Ramos (cell line): ENCODE measurements at regions not wholly inside any gene's neighbourhood (a gene's known extent, or its start where the extent isn't known, plus 50 kb on each side); places are given as distances from the start of the nearest gene placed in this dataset.
"Not testable (repeated sequence)": the region's sequence is repeated elsewhere in the genome, so short reads cannot be mapped to it uniquely, and the experiment has no call there.

Experiments used
- in situ Hi-C: fragments of 300-500 bp; cut with MboI; formaldehyde crosslinking; loops from one replicate; pipeline ENCODE4 v1.14.3; 2022; ENCODE audit warnings: low sequenced_read_pairs; ENCODE audit not compliant: unreplicated experiment

DNA sequence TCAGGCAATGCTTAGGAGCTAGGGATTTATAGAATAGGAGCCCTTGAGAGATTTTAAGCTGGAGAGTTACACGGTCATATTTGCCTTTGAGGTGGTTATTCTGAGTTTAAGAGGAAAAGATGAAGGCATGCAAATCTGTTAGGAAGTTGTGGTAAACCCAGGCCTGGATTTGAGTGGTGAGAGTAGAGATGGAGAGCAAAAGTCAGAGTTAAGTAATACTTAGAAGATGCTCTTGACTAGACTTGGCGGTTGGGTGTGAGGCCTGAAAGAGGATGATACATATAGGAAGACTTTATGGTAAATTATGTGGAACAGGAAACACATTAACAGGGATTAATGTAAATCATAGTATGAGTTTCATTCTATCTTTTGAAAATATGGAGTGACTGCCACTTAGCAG, 136.0 kb upstream of the ARX start:
- in situ Hi-C loops: no loop called here

DNA sequence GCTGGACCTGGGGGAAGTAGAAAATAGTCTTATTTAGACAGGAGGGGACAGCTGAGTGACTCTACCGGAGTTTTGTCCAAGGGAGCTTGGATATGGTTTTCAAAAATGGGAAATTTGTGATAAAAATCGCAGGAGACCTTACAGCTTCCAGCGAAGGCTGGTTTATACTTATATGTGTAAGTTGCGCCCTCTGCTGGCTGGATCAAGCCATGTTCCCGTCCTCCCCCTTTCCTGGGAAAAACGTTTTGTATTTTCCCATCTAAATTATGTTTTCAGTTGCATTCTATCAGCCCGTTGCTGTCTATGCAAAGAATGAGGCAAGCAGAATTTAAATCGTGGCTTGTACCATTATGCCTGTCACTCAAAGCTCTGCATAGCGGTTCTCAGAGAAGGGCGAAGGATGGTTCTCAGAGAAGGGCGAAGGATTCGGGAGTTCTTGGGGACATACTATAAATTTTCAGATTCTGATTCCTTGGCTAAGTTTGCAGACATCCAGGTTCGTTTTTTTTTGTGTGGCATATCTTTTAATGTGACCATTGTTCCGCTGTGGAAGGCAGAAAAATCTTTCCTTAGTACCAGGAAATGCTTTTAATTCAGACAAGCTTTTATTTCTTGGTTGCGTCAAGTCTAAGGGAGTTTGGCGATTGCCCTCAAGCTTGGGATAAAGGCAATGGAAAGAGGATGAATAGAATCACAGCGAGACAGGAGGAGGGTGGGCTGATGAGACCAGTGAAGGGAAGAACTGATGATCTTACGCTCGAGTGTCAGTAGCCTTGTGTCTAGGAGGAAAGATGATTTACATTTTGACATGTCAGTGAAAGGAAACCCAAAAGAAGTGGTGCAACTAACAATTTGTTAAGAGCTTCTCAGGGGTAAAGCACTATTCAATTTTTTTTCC, 128.5 kb upstream of the ARX start:
- in situ Hi-C loops: loop anchor here (25.0 kb wide), 1 partner anchor 757 kb away; no protein-coding TSS in a partner anchor

- in situ Hi-C loops: loop anchor here (25.0 kb wide), 1 partner anchor 756 kb away; no protein-coding TSS in a partner anchor
Observed at GRCh38 chrX:25143596-25143995, 127.8 kb upstream of the ARX start.

DNA sequence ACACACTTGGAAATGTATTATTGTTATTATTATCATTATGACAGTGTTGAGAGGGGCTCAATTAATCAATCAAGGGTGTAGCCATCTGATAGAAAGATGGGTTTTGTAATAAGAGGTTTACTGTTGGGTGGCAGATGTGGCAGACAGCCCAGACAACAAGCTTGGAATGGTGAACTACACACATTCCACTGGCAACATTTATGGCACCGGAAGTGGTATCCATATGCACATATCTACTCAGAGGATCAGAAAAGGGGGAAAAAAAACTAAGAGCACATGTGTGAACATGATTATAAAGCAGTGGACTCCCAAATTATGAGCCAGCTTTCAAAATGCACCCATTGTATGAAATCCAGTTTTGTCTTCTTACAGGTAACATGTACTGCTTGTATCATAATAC, 125.9 kb upstream of the ARX start:
- in situ Hi-C loops: loop anchor here (25.0 kb wide), 1 partner anchor 754 kb away; no protein-coding TSS in a partner anchor

GRCh38 chrX:25131055-25131454, 115.3 kb upstream of the ARX start:
- in situ Hi-C loops: loop anchor here (25.0 kb wide), 1 partner anchor 744 kb away; no protein-coding TSS in a partner anchor

- in situ Hi-C loops: loop anchor here (25.0 kb wide), 1 partner anchor 743 kb away; no protein-coding TSS in a partner anchor
Observed at GRCh38 chrX:25130619-25131018, 114.9 kb upstream of the ARX start.

DNA sequence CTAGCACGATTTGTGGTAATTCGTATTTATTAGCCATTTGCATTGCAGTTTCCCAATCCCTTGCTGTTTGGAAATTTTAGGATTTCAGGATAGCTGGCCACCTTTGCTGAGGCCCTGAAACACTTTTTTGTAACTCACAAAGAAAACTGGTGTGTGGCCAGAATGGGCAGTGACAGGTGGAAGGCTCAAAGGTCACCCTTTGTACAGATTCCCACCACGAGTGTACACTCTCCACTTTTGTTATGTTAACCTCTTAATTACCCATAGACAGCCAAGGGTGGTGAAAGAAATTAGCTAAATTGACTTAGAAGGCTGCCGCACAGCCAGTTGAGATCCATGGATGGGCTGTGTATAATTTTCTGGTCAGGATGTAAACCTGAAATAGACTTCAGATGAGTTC, 109.7 kb upstream of the ARX start:
- in situ Hi-C loops: loop anchor here (25.0 kb wide), 1 partner anchor 738 kb away; no protein-coding TSS in a partner anchor

GRCh38 chrX:25124391-25124790, 108.6 kb upstream of the ARX start:
- in situ Hi-C loops: no loop called here

GRCh38 chrX:25112156-25112555, 96.4 kb upstream of the ARX start:
- in situ Hi-C loops: no loop called here

DNA sequence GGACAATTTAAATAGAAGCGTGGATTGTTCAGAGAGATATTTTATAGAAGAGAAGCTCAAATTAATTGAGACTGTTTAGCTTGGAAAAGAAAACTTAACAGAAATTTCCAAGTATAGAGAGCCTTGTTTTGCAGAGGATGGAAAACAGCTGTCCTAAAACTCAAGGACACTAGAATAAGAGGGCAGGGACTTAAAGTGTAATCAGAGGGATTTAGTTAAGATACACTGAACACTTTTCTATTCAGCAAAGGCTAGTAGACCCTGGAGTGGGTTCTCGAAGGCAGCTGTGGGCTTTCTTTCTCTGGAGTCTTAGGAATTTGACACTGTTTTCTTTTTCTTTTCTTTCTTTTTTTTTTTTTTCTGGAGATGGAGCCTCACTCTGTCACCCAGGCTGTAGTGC, 92.7 kb upstream of the ARX start:
- in situ Hi-C loops: no loop called here

- in situ Hi-C loops: no loop called here
Observed at GRCh38 chrX:25105221-25105620, 89.5 kb upstream of the ARX start.

DNA sequence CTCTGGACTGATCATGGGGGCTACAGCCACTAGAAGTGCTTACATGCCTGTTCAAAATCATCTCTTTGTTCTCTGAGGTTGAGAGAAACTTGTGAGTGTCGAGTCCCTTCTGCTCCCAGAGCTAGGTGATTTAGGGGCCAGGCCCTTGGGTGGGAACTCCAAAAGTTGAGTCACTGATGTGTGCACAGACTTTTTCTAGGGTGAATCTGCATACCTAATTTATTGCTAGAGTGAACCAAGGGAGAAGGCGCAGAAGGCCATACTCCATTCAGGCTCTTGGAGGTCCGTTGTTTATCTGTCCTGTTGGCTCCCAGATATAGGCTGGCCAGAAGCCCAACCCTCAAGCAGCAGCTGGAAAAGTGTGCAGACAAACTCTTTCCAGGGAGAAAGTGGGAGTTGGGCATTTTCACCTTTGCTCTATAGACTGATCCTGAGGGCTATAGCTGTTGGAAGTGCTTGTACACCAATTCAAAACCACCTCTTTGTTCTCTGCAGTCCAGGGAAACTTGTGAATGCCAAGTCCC, 80.8 kb upstream of the ARX start:
- in situ Hi-C loops: no loop called here

- in situ Hi-C loops: not testable (repeated sequence)
Observed at GRCh38 chrX:25091152-25091551, 75.4 kb upstream of the ARX start.

- in situ Hi-C loops: no loop called here
Observed at GRCh38 chrX:25084446-25084845, 68.7 kb upstream of the ARX start.

- in situ Hi-C loops: no loop called here
Observed at GRCh38 chrX:25083661-25084060, 67.9 kb upstream of the ARX start.

DNA sequence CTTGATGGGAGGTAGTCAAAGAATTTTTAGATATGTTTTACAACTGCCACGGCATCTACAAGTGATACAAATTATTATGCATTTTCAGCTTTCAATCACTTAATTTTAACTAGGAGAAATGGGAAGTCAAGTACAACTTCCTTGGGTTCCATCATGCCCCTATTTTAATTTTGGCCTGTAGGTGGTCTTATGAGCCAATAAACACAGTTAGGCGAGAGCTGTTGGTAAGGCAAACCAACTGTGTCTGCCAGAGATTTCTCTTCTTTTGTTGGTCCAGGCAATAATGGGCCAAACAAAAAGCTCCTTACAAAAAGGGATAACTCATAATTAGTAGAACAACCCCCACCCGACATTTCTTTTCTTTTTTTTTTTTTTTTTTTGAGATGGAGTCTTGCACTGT, 63.3 kb upstream of the ARX start:
- in situ Hi-C loops: no loop called here

GRCh38 chrX:25076941-25077500, 61.3 kb upstream of the ARX start:
- in situ Hi-C loops: no loop called here

- in situ Hi-C loops: no loop called here
Observed at GRCh38 chrX:25072247-25072646, 56.5 kb upstream of the ARX start.

DNA sequence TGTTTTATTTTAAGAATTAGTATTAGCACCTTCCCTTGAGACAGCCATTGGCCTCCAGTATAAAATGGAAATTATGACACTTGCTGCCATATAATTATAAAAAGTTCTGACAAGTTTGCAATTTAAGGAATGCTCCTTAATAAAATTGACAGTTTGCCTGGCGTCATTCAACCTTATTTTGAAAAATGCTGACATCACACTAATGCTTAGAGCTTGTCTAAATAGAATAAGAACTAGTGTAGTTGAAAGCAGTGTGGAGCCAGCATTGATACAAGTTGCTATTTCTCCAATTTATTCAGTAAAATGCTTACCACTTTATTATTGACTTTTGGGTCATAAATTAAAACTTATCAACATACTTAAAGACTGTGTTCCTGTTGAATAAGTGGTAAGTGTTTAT, 54.3 kb upstream of the ARX start:
- in situ Hi-C loops: no loop called here

- in situ Hi-C loops: no loop called here
Observed at GRCh38 chrX:25069209-25069608, 53.4 kb upstream of the ARX start.

DNA sequence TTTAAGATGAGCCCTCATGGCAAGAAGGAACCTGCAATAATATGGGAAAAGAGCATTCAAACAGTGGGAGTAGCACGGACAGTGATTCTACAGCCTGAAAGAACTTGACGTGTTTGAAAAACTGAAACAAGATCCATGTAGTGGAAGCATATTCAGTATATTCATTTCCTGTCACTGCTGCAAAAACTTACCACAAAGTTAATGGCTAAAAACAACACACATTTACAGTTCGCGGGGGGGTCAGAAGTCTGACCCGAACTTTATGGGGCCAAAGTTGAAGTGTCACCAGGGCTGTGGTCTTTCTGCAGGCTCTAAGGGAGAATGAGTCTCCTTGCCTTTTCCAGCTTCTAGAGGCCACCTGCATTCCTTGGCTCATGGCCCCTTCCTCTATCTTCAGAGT, 52.6 kb upstream of the ARX start:
- in situ Hi-C loops: no loop called here
